HG03565 (cell line): ENCODE measurements at regions not wholly inside any gene's neighbourhood (a gene's known extent, or its start where the extent isn't known, plus 50 kb on each side); places are given as distances from the start of the nearest gene placed in this dataset.

Source experiments
- ATAC-seq: cut with Tn5 transposase; IDR thresholded peaks from one replicate; pipeline ENCODE4 v1.9.1; 2021; ENCODE audit warnings: mild to moderate bottlenecking, moderate library complexity; ENCODE audit not compliant: unreplicated experiment

GRCh38 chr13:85243831-85244230, 555.4 kb downstream of the SLITRK6 start:
- no peak for ATAC-seq

GRCh38 chr13:85241060-85241459, 558.2 kb downstream of the SLITRK6 start:
- ATAC-seq, result no peak

GRCh38 chr13:85236413-85236812, 562.8 kb downstream of the SLITRK6 start:
- ATAC-seq, result no peak

- no peak for ATAC-seq
Observed at GRCh38 chr13:85230691-85231093, 568.5 kb downstream of the SLITRK6 start.

DNA sequence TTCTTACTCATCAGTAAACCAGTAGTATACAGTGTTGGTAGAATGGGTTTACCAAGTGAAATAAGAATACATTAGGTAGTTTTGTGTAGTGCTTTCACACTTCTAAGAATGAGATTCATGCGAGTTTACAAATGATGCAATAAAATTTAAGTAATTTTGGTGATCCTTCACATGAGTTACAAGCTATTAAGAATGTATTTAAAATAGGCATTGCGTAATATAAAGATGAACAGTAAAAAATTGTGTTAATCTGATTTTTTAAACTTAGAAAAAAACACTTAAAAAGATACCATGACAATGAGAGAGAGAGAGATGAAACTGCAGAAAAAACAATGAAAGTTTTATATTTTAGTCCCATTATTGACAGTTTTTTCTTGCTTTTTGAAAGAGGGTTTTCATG, 570.5 kb downstream of the SLITRK6 start:
- ATAC-seq, result no peak

GRCh38 chr13:85223883-85224656, 575.1 kb downstream of the SLITRK6 start:
- no peak for ATAC-seq

DNA sequence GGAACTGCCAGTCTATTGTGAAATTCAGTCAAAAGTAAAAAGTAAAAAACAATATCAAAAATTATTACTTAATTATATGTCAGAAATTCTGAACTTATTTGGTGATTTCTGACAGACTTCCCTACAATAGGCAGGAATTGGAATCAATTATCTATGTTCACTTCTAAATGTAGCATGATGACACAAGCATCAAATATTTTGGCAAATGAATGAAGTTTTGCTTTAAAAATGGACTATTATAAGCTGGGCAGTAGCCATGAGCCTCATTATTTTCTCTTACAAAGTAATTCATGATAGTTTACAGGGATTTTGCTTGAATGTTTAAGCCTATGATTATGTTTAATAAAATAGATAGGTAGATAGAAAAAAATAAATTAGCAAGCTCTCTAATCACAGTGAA, 582.6 kb downstream of the SLITRK6 start:
- no peak for ATAC-seq

DNA sequence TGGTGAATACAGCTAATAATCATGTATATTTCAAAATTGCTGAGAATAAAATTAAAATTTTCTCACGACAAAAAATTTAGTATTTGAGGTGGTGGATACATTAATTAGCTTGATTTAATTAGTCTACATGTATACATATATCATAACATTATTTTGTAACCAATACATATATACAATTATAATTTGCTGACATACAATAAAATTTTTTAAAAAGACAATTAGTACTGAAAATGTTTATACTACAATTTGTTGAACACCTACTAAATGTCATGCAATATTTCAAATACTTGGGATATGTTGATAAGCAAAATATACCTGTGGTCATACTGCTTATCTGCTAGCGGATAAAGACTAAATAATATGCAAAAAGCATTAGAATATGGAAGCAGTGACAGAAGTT, 586.5 kb downstream of the SLITRK6 start:
- ATAC-seq, result no peak

DNA sequence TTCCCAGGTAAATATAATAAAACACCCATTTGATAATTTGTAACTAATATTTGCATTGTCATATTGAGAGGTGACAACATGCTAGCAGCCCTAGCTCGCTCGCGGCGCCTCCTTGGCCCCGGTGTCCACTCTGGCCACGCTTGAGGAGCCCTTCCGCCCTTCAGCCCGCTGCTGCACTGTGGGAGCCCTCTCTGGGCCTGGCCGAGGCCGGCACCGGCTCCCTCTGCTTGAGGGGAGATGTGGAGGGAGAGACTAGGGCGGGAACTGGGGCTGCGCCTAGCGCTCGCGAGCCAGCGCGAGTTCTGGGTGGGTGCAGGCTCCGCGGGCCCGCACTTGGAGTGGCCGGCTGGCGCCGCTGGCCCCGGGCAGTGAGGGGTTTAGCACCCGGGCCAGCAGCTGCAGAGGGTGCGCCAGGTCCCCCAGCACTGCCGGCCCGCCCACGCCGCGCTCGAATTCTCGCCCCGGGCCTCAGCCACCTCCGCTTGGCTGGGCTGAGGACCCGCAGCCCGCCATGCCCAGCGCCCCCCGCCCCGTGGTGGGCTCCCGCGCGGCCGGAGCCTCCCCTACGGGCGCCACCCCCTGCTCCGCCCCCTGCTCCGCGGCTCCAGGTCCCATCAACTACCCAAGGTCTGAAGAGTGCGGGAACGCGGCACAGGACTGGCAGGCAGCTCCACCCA, 594.4 kb downstream of the SLITRK6 start:
- no peak for ATAC-seq

DNA sequence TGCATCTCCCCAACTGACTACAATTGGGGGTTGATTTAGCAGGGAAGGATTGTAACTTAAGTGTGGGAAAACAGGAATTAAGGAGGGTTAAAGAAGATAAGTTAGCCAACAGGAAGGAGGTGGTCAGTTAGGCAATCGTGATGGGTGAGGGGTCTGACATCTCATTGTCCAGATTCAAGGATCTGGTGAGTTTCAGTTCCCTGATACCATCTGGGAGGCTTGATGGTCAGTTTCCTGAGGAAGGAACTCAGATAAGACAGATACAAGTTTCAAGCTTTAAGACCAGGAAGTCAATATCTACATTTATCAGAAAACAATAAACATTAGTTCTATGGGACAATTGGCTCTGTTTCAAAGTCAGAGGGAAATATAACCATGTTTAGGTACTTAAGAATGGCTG, 601.8 kb downstream of the SLITRK6 start:
- no peak for ATAC-seq

DNA sequence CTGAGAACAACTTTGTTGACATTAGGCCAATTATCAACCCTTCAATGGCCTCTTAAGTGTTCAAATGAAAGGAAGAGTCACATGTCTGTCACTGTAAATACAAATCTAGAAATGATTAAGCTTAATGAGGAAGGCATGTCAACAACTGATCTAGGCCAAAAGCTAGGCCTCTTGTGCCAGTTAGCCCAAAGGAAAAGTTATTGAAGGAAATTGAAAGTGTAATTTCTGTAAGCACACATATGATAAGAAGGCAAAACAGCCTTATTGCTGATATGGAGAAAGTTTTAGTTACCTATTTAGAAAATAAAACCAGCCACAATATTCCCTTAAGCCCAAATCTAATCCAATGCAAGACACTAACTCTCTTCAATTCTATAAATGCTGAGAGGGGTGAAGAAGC, 604.7 kb downstream of the SLITRK6 start:
- no peak for ATAC-seq

DNA sequence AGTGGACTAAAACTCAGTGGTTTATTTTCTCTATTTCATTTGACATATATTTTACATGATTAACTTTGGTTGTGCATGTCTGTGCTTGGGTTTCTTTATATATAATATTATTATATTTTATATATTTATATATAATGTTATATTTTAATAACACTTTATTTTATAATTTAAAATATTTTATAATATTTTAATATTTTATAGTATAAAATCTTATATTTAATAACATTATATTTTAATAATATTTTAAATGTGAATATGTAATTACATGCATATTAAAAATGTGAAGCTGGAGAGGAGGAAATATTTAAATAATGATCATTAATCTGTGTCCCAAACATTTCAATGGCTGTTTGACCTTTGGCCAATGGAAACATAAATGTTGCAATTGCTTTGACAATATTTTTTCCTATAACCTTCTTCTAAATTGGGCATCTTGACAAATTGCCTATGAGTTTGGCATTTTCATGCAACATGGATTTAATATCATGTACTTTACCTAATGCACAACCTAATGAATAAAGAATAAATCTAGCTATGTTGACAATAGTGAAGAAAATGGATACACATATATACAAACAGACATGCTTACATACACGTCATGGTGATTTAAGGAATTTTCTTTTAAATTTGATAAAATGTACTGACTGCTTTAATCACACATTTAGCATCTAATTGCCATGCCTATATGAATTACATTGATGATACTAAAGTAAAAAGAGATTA, 607.1 kb downstream of the SLITRK6 start:
- no peak for ATAC-seq

DNA sequence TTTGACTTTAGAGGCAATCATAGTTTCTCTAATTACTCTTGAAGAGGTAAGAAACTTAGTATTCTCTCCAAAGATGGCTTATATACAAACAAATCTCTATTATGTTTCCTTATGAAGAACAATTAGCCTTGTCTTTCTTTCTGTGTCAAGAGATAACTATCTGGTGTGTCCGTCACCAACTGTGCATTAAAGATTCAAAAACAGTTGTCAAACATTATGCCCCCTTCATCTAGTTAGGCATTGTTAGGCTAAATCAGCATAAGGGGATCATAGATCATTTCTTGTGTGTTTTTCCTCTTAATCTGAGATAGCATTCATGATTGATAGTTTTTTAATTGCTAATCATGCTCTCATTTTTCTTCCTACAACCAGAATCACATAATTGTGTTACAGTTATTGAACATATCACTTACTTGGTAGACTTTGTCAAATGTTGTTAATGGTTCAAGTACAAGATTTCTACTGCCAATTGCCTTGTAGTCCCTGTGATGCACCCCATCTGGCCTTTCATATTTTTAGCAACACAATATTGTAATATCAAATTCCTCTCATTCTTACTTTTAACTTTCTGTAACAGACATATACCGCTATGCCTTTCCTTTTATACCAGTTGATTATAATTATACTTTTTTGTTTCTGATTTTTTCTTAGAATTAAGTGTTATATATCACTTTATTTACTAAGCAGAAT, 612.7 kb downstream of the SLITRK6 start:
- no peak for ATAC-seq

GRCh38 chr13:85174291-85174690, 624.9 kb downstream of the SLITRK6 start:
- no peak for ATAC-seq

DNA sequence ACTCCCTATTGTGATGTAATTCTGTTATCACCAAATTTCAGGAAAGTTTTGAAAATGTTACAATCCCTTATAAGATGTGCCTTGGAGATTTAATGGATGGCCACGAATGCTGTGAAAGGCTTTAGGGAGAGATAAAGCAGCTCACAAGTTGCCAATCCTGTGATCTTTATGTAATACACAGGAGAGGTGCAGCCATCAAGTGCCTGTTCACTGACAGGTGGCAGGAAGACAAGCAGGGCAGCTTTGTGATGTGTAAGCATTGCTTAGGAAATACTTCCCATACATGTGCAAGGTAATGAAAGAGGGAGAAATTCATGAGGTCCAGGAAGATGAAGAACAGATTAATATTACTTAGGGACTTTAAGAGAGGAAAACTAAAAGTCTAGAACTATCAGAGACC, 628.8 kb downstream of the SLITRK6 start:
- ATAC-seq, result no peak

GRCh38 chr13:85166891-85167290, 632.3 kb downstream of the SLITRK6 start:
- ATAC-seq, result no peak

DNA sequence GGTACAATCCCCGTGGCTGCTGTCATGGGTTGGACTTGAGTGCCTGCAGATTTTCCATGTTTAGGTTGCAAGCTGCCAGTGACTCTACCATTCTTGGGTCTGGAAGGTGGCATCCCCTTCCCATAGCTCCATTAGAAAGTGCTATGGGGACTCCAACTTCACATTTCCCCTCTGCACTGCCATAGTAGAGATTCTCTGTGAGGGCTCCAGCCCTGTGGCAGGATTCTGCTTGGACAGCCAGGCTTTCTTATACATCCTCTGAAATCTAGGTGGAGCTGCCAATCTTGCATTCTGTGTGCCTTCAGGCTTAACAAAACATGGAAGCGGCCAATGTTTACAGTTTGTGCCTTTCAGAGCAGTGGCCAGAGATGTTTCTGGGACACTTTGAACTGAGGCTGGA, 636.2 kb downstream of the SLITRK6 start:
- no peak for ATAC-seq

DNA sequence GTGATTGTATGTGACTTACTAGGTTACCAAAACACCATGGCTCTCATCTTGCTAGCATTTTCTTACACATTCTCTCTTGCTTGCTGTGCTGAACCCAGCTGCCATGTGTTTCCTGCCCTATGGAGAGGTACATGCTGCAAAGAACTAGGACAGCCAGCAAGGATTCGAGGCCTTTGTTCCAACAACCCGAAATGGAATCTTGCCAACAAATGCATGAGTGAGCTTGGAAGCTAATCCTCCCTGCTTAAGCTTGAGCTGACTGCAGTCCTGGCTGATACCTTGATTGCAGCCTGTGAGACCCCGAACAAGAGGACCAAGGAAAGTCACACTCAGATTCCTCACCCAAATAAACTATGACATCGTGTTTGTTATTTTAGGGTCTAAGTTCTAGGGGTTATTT, 651.2 kb downstream of the SLITRK6 start:
- no peak for ATAC-seq

DNA sequence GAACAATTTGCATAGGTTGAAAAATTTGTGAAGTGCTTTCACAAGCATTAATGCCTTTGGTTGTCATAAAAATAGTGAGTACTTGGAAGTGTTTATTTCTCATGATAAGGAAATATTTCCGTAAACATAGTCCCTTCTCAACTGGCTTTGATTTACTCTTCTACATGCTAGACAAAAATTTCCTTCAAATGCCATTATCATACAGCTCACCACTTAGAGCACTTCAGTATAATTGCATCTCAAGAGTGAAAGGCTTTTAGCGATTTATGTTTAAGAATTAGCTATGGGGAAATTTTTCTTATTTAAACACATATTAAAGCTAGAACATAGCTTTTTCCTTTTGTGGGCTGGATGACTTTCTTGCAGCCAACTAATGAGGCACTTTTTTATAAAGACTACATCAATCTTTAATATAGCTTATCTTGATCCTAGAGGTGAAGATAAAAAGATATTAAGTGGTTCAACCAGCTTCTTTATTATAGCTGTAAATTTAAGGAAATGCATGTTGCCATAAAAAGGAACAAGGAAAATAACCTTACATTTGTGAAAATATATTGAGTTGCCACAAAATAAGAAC, 656.8 kb downstream of the SLITRK6 start:
- no peak for ATAC-seq

DNA sequence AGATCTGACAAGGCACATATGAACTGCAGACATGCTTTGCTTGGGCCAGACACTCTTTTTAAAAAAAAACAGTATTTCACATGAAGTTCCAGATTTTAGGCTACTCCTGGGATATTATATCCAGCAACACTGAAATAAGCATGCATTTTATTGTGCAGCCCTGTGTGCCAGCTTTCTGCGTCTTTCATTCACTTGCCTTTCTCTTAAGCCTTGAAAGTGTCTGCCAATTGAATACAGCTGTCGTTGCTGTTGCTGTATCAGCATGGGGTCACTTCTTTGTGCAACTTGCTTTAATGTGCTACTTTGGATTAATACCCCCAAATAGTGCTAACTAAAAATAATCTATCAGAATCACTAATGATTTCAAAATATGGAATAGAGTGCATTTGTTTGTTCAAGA, 657.8 kb downstream of the SLITRK6 start:
- no peak for ATAC-seq

DNA sequence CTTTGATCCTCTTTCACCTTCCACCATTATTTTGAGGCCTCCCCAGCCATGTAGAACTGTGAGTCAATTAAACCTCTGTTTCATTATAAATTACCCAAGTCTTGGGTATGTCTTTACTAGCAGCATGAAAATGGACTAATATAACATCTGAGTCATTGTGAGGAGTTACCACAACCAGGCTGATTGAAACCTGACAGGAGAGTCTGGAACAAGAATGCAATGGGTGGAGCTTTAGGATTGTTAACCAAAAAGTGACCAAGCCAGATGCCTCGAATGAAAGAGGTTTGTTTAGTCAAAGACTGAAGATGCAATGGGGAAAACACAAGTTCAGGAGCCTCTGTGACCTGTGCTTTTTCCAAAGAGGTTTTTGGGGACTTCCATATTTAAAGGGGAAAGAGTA, 659.0 kb downstream of the SLITRK6 start:
- ATAC-seq, result no peak
